Testis (tissue), 2 donors: ENCODE measurements at regions not wholly inside any gene's neighbourhood (a gene's known extent, or its start where the extent isn't known, plus 50 kb on each side); places are given as distances from the start of the nearest gene placed in this dataset.

Experiments
- CTCF ChIP-seq, 3 experiments: fragments of 450-650 bp in 2 of 3; fragments of 200-600 bp in 1 of 3; sonication (generic) in 1 of 3; IDR thresholded peaks; one replicate each; pipeline ENCODE4 v1.5.1; 2016 to 2019; ENCODE audit warnings: antibody characterized with exemption in 3 of 3, mild to moderate bottlenecking in 2 of 3, moderate library complexity in 1 of 3
- POLR2A ChIP-seq: fragments of 450-650 bp; IDR thresholded peaks from one replicate; pipeline ENCODE4 v1.6.1; 2017; ENCODE audit warnings: antibody characterized with exemption, mild to moderate bottlenecking, moderate library complexity

- TF ChIP-seq CTCF (IDR thresholded peaks at IDR 0.05), result no peak
- no peak for TF ChIP-seq POLR2A
Measured at GRCh38 chr10:130913844-130914243, 397.7 kb downstream of the TCERG1L start.
